ENCODE measurements at regions not wholly inside any gene's neighbourhood (a gene's known extent, or its start where the extent isn't known, plus 50 kb on each side); places are given as distances from the start of the nearest gene placed in this dataset.

GRCh38 chr10:117868151-117868550 lies 178.6 kb downstream of the RAB11FIP2 start:
- TF ChIP-seq CTCF (IDR thresholded peaks at IDR 0.05): no peak
- TF ChIP-seq POLR2A (IDR thresholded peaks at IDR 0.05): no peak

Measured in lower leg skin (tissue), 3 donors.